PC-3 (cell line): ENCODE measurements at regions not wholly inside any gene's neighbourhood (a gene's known extent, or its start where the extent isn't known, plus 50 kb on each side); places are given as distances from the start of the nearest gene placed in this dataset.

Experiments
- ATAC-seq: fragments of 200-7000 bp; cut with Tn5 transposase; 2 replicates; pipeline ENCODE4 v1.9.1; 2020; ENCODE audit warnings: mild to moderate bottlenecking, moderate library complexity
- BruUV-seq: library from RNA; stranded (reverse); fragments of 400-500 nt; replicated peaks from 2 replicates; lab custom pipeline; 2021; lab: Mats Ljungman, UMichigan
- CTCF ChIA-PET: fragments of 300-600 bp; sonication (Branson Sonifier 250); formaldehyde crosslinking; loops from one replicate; lab custom pipeline; 2022; ENCODE audit warnings: antibody characterized with exemption; lab: Charles Lee
- POLR2A ChIA-PET: fragments of 300-600 bp; sonication (Branson Sonifier 250); formaldehyde crosslinking; loops from one replicate; lab custom pipeline; 2022; ENCODE audit warnings: antibody characterized with exemption; ENCODE audit not compliant: unreplicated experiment; lab: Charles Lee
- DNase-seq: peaks from one replicate; pipeline ENCODE4 v3.0.0-alpha.2; 2015
- H2AFZ ChIP-seq: fragments of 300-600 bp; sonication (generic); 2 replicates; pipeline ENCODE4 v1.6.0; 2016; ENCODE audit warnings: antibody characterized with exemption, low read length
- H3F3A ChIP-seq: fragments of 300-600 bp; sonication (generic); one replicate; pipeline ENCODE4 v1.6.0; 2017; ENCODE audit warnings: antibody characterized with exemption, low read length, control low read depth, mild to moderate bottlenecking; ENCODE audit not compliant: unreplicated experiment
- H3K27ac ChIP-seq: fragments of 300-600 bp; sonication (generic); 2 replicates; pipeline ENCODE4 v1.5.1; 2016; ENCODE audit warnings: mild to moderate bottlenecking, low read length
- H3K27me3 ChIP-seq: fragments of 300-600 bp; sonication (generic); 2 replicates; pipeline ENCODE4 v1.6.1; 2016; ENCODE audit warnings: low read length, mixed read lengths
- H3K36me3 ChIP-seq: fragments of 300-600 bp; sonication (generic); 2 replicates; pipeline ENCODE4 v1.6.1; 2016; ENCODE audit warnings: low read depth, mixed run types, low read length, mixed read lengths
- H3K4me1 ChIP-seq: fragments of 300-600 bp; sonication (generic); 2 replicates; pipeline ENCODE4 v1.5.1; 2016; ENCODE audit warnings: low read length; ENCODE audit not compliant: insufficient read depth
- H3K4me2 ChIP-seq: fragments of 300-600 bp; sonication (generic); 2 replicates; pipeline ENCODE4 v1.6.0; 2016; ENCODE audit warnings: low read length
- H3K4me3 ChIP-seq: fragments of 300-600 bp; sonication (generic); 2 replicates; pipeline ENCODE4 v1.5.1; 2016; ENCODE audit warnings: mild to moderate bottlenecking, low read length, mixed read lengths
- H3K79me2 ChIP-seq: fragments of 300-600 bp; sonication (generic); 2 replicates; pipeline ENCODE4 v1.6.1; 2017; ENCODE audit warnings: low read length, mixed read lengths
- H3K9ac ChIP-seq: fragments of 300-600 bp; sonication (generic); 2 replicates; pipeline ENCODE4 v1.6.0; 2016; ENCODE audit warnings: mild to moderate bottlenecking, low read length
- H3K9me2 ChIP-seq: fragments of 300-600 bp; sonication (generic); replicated peaks from 2 replicates; pipeline ENCODE4 v1.6.1; 2016; ENCODE audit warnings: mixed run types, low read length, mixed read lengths
- H3K9me3 ChIP-seq: fragments of 300-600 bp; sonication (generic); 2 replicates; pipeline ENCODE4 v1.6.1; 2016; ENCODE audit warnings: low read length, mixed read lengths
- H4K20me1 ChIP-seq: fragments of 300-600 bp; sonication (generic); 2 replicates; pipeline ENCODE4 v1.6.1; 2016; ENCODE audit warnings: low read length, mixed read lengths
- CTCF ChIP-seq: fragments of 300-600 bp; sonication (generic); conservative IDR thresholded peaks from 2 replicates; pipeline ENCODE4 v1.5.1; 2017; ENCODE audit warnings: antibody characterized with exemption, low read depth, mild to moderate bottlenecking, low read length
- EZH2 ChIP-seq: fragments of 300-600 bp; sonication (generic); IDR thresholded peaks from one replicate; pipeline ENCODE4 v1.6.1; 2017; ENCODE audit warnings: antibody characterized with exemption, mild to moderate bottlenecking, low read length; ENCODE audit not compliant: unreplicated experiment
- EZH2phosphoT487 ChIP-seq: fragments of 300-600 bp; sonication (generic); IDR thresholded peaks from 2 replicates; pipeline ENCODE4 v1.6.1; 2018; ENCODE audit warnings: mild to moderate bottlenecking, antibody characterized with exemption, low read length, borderline replicate concordance
- intact Hi-C: fragments of 100-400 bp; cut with micrococcal nuclease; formaldehyde crosslinking; loops from 2 replicates; pipeline ENCODE4 v1.9.0; 2023

DNA sequence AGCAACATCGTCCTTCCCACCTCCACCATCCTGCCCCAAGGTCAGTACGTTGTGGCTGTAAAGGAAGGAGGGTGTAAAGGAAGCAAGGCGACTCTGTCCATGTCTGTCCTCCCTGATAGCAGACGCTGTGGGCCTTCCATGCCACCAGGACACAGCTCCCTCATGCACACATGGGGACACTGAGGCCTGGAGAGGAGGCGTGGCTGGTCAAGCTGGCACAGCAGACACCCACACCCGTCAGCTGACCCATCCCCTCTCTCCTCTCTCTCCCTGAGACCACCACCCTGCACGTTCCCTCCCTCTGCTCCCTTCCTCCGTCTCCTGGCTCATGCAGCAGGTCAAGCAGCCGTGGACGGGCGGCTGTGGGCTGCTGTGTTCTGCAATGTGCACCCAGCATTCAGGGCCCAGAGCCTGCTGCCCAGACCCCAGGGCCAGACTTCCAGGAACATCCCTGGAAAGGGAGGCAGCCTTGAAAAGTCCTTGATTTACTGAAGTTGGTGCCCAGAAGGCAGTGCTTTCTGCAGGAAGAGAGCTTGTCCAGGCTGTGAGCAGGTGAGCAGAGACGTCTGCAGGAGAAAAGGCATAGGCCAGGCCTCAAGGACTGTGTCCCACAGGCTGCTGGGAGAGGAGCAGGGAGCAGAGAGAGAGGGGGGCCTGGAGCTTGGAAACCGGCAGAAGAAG lies 133.6 kb downstream of the DDX1 start:
- no peak overlapping the region for H3K4me3 ChIP-seq
- H3K4me2 ChIP-seq: no peak overlapping the region
- H3K27ac ChIP-seq: no peak overlapping the region
- ATAC-seq (no peak), DNase-seq (no peak)
- intact Hi-C loops: no loop called here
- no TSS peak for BruUV-seq
- H2AFZ ChIP-seq: no peak overlapping the region
- ChIA-PET CTCF (no interaction called here), POLR2A (no interaction called here)
- H4K20me1 ChIP-seq: no peaks in the 10 kb centered on the region
- TF ChIP-seq EZH2phosphoT487: no peak
- TF ChIP-seq EZH2: no peak
- TF ChIP-seq CTCF: no peak
- H3K36me3 ChIP-seq: no peaks in the 10 kb centered on the region
- H3K4me1 ChIP-seq: no peaks in the 10 kb centered on the region; the same call in 1 of the 2 replicates
- H3F3A ChIP-seq: no peaks in the 10 kb centered on the region
- H3K9me3 ChIP-seq: no peaks in the 10 kb centered on the region
- H3K79me2 ChIP-seq: no peaks in the 10 kb centered on the region
- H3K9ac ChIP-seq: no peak overlapping the region
- no peaks in the 10 kb centered on the region for H3K9me2 ChIP-seq
- peaks cover 84% of the 10 kb centered on the region for H3K27me3 ChIP-seq

DNA sequence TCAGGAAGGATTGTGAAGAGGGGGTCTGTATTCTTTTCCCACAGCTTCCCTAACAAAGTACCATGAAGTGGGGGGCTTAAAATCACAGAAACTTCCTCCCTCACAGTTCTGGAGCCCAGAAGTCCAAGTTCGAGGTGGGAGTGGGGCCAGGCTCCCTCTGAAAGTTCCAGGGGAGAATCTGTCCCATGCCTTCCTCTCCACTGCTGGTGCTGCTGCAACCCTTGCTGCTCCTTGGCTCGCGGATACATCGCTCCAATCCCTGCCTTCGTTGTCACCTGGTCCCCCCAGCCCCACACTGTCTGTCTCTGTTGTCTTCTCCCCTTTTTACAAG lies 134.1 kb downstream of the DDX1 start:
- intact Hi-C loops: no loop called here
- H3K9ac ChIP-seq: no peak overlapping the region
- POLR2A ChIA-PET: no interaction called here
- no peaks in the 10 kb centered on the region for H4K20me1 ChIP-seq
- DNase-seq: no peak
- no peak for ATAC-seq
- no TSS peak for BruUV-seq
- H3K79me2 ChIP-seq: no peaks in the 10 kb centered on the region
- H3K27me3 ChIP-seq: peaks cover 81% of the 10 kb centered on the region
- no peaks in the 10 kb centered on the region for H3K9me2 ChIP-seq
- no peak for TF ChIP-seq EZH2
- peaks cover 3% of the 10 kb centered on the region; the same call in 1 of the 2 replicates for H3K4me1 ChIP-seq
- H2AFZ ChIP-seq: no peak overlapping the region
- H3K36me3 ChIP-seq: no peaks in the 10 kb centered on the region
- CTCF ChIA-PET: no interaction called here
- H3F3A ChIP-seq: no peaks in the 10 kb centered on the region
- H3K27ac ChIP-seq: no peak overlapping the region
- H3K9me3 ChIP-seq: no peaks in the 10 kb centered on the region
- no peak overlapping the region for H3K4me3 ChIP-seq
- no peak overlapping the region for H3K4me2 ChIP-seq

DNA sequence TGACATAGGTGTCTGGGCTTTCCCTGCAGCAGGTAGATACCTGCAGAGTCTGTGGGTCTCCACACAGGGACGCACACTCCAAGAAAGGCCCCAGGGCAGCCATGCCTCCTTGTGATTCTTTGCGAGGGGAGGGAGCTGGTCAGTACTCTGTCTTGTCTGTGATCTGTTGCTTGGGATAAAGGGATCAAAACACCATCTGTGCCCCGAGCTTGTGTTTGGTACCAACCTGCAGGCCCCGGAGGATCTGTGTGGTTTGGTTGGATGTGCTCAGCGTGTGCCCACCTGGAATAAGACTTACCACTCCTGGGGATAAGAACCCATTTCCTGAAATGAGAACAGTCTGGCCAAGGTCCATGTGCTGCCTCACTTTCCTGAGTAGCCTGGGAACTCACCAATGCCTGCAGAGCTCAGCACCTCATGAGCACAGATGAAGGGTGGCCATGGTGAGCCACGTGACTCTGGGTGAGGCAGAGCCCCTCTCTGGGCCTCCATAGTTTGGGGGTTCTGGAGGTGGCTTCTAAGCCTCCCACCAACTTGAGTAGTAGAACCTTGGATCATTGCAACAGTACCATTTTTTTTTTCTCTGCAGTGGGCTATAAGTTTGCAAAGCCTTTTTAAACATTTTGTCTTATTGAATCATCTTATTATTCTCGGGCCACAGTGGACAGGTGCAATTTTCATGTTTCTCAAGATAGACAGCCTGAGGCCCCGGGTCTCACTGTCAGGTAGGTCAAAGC lies 134.8 kb downstream of the DDX1 start:
- ChIA-PET POLR2A (no interaction called here), CTCF (no interaction called here)
- H3K9me2 ChIP-seq: no peaks in the 10 kb centered on the region
- DNase-seq (no peak), ATAC-seq (no peak)
- no peak overlapping the region for H3K27ac ChIP-seq
- H3K4me1 ChIP-seq: peaks cover 6% of the 10 kb centered on the region; the same call in 1 of the 2 replicates
- H3K9me3 ChIP-seq: no peaks in the 10 kb centered on the region
- H3F3A ChIP-seq: no peaks in the 10 kb centered on the region
- no peak overlapping the region for H3K9ac ChIP-seq
- peaks cover 78% of the 10 kb centered on the region for H3K27me3 ChIP-seq
- H3K4me2 ChIP-seq: no peak overlapping the region
- TF ChIP-seq EZH2 (no peak), EZH2phosphoT487 (no peak), CTCF (no peak)
- no peak overlapping the region for H3K4me3 ChIP-seq
- intact Hi-C loops: no loop called here
- H3K79me2 ChIP-seq: no peaks in the 10 kb centered on the region
- no peaks in the 10 kb centered on the region for H3K36me3 ChIP-seq
- no TSS peak for BruUV-seq
- H2AFZ ChIP-seq: no peak overlapping the region
- no peaks in the 10 kb centered on the region for H4K20me1 ChIP-seq
